Astrocyte (in vitro differentiated cells and primary cell): ENCODE measurements at regions not wholly inside any gene's neighbourhood (a gene's known extent, or its start where the extent isn't known, plus 50 kb on each side); places are given as distances from the start of the nearest gene placed in this dataset.

Experiments used
- DNase-seq: peaks from one replicate; pipeline ENCODE4 v3.0.0-alpha.2; 2010; ENCODE audit warnings: low read depth
- FAIRE-seq: peaks from 2 replicates; lab custom pipeline; 2011; peaks lifted over from hg19 to GRCh38; lab: Jason Lieb, UNC
- H2AFZ ChIP-seq: 2 replicates; pipeline ENCODE4 v1.6.0; 2012; ENCODE audit warnings: low read depth, low read length, inconsistent platforms
- H3K27ac ChIP-seq: 2 replicates; pipeline ENCODE4 v1.5.1; 2011; ENCODE audit warnings: low read depth, low read length, inconsistent platforms
- H3K27me3 ChIP-seq: 2 replicates; pipeline ENCODE4 v1.6.0; 2011; ENCODE audit warnings: low read length, inconsistent platforms; ENCODE audit not compliant: insufficient read depth
- H3K36me3 ChIP-seq: 2 replicates; pipeline ENCODE4 v1.5.1; 2011; ENCODE audit warnings: low read length, inconsistent platforms; ENCODE audit not compliant: insufficient read depth
- H3K4me1 ChIP-seq: 2 replicates; pipeline ENCODE4 v1.5.1; 2011; ENCODE audit warnings: low read length, inconsistent platforms; ENCODE audit not compliant: insufficient read depth
- H3K4me2 ChIP-seq: 2 replicates; pipeline ENCODE4 v1.6.0; 2012; ENCODE audit warnings: low read length, inconsistent platforms
- H3K4me3 ChIP-seq: 2 replicates; pipeline ENCODE4 v1.5.1; 2011; ENCODE audit warnings: low read depth, mild to moderate bottlenecking, low read length, inconsistent platforms; ENCODE audit not compliant: insufficient read depth
- H3K79me2 ChIP-seq: 2 replicates; pipeline ENCODE4 v1.6.0; 2012; ENCODE audit warnings: mild to moderate bottlenecking, low read length, inconsistent platforms; ENCODE audit not compliant: insufficient read depth
- H3K9ac ChIP-seq: 2 replicates; pipeline ENCODE4 v1.6.0; 2012; ENCODE audit warnings: mild to moderate bottlenecking, low read length, inconsistent platforms
- H3K9me3 ChIP-seq: 2 replicates; pipeline ENCODE4 v1.5.1; 2012; ENCODE audit warnings: low read depth, mild to moderate bottlenecking, low read length, inconsistent platforms; ENCODE audit not compliant: insufficient read depth
- H4K20me1 ChIP-seq: 2 replicates; pipeline ENCODE4 v1.6.0; 2012; ENCODE audit warnings: low read length, inconsistent platforms; ENCODE audit not compliant: insufficient read depth
- H3K27ac Mint-ChIP-seq: one replicate; pipeline ENCODE4 v1.8.0; 2021; ENCODE audit warnings: mild to moderate bottlenecking, mixed read lengths; ENCODE audit not compliant: unreplicated experiment
- H3K27me3 Mint-ChIP-seq: one replicate; pipeline ENCODE4 v1.8.0; 2021; ENCODE audit warnings: low read depth, mixed read lengths; ENCODE audit not compliant: unreplicated experiment
- H3K36me3 Mint-ChIP-seq: one replicate; pipeline ENCODE4 v1.8.0; 2021; ENCODE audit warnings: low read depth, mixed read lengths; ENCODE audit not compliant: unreplicated experiment
- H3K4me1 Mint-ChIP-seq: one replicate; pipeline ENCODE4 v1.8.0; 2021; ENCODE audit warnings: low read depth, mixed read lengths; ENCODE audit not compliant: unreplicated experiment
- H3K4me3 Mint-ChIP-seq: one replicate; pipeline ENCODE4 v1.8.0; 2021; ENCODE audit warnings: mild to moderate bottlenecking, moderate library complexity, mixed read lengths; ENCODE audit not compliant: unreplicated experiment
- H3K9me3 Mint-ChIP-seq: one replicate; pipeline ENCODE4 v1.8.0; 2021; ENCODE audit warnings: mild to moderate bottlenecking, mixed read lengths; ENCODE audit not compliant: unreplicated experiment
- CTCF ChIP-seq: IDR thresholded peaks from 2 replicates; pipeline ENCODE4 v1.5.1; 2011; ENCODE audit warnings: low read depth, mild to moderate bottlenecking, inconsistent platforms, low read length, moderate library complexity; ENCODE audit not compliant: insufficient read depth
- EZH2 ChIP-seq: IDR thresholded peaks from 2 replicates; pipeline ENCODE4 v1.6.1; 2012; ENCODE audit warnings: mild to moderate bottlenecking, low read length, inconsistent platforms; ENCODE audit not compliant: insufficient read depth

GRCh38 chr13:34681405-34681955 lies 260.6 kb upstream of the NBEA start:
- Histone ChIP-seq H3K9ac (no peak overlapping the region), H3K4me3 (no peak overlapping the region), H3K27me3 (no peaks in the 10 kb centered on the region), H3K9me3 (no peaks in the 10 kb centered on the region), H4K20me1 (no peaks in the 10 kb centered on the region), H3K36me3 (no peaks in the 10 kb centered on the region), H2AFZ (no peak overlapping the region), H3K27ac (no peak overlapping the region), H3K79me2 (no peaks in the 10 kb centered on the region), H3K4me2 (no peak overlapping the region), H3K4me1 (no peaks in the 10 kb centered on the region)
- Mint-ChIP-seq H3K27ac (no peak overlapping the region), H3K27me3 (no peaks in the 10 kb centered on the region), H3K4me1 (no peaks in the 10 kb centered on the region), H3K9me3 (no peaks in the 10 kb centered on the region), H3K36me3 (no peaks in the 10 kb centered on the region), H3K4me3 (no peak overlapping the region)
- DNase-seq (no peak), FAIRE-seq (no peak)
- TF ChIP-seq CTCF (no peak), EZH2 (no peak)

DNA sequence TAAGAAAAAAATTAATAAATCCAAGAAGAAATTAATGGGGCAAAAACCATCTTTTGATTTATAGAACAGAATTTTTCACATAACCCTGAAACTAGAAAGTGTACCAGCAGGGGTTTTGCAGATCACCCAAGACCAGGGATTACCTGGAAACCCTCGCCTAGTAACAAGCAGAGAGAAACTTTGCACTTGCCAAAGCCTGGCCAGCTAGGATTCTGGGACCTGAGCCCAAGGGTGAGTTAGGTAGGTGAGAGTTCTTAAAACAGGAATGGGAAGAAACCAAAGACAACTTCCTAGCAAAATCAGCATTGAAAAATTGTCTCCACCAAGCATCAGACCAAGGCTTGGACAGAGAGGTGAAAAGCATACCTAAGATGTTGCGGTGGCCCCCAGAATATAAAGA lies 247.0 kb upstream of the NBEA start:
- Histone ChIP-seq H3K27me3 (no peaks in the 10 kb centered on the region), H3K9me3 (no peaks in the 10 kb centered on the region), H3K79me2 (no peaks in the 10 kb centered on the region), H3K4me2 (no peak overlapping the region), H2AFZ (no peak overlapping the region), H3K4me3 (no peak overlapping the region), H3K4me1 (no peaks in the 10 kb centered on the region), H3K36me3 (no peaks in the 10 kb centered on the region), H3K9ac (no peak overlapping the region), H3K27ac (no peak overlapping the region), H4K20me1 (no peaks in the 10 kb centered on the region)
- Mint-ChIP-seq H3K36me3 (no peaks in the 10 kb centered on the region), H3K27ac (no peak overlapping the region), H3K9me3 (no peaks in the 10 kb centered on the region), H3K4me3 (no peak overlapping the region), H3K4me1 (no peaks in the 10 kb centered on the region), H3K27me3 (no peaks in the 10 kb centered on the region)
- no peak for TF ChIP-seq EZH2
- no peak for TF ChIP-seq CTCF
- FAIRE-seq (no peak), DNase-seq (no peak)

DNA sequence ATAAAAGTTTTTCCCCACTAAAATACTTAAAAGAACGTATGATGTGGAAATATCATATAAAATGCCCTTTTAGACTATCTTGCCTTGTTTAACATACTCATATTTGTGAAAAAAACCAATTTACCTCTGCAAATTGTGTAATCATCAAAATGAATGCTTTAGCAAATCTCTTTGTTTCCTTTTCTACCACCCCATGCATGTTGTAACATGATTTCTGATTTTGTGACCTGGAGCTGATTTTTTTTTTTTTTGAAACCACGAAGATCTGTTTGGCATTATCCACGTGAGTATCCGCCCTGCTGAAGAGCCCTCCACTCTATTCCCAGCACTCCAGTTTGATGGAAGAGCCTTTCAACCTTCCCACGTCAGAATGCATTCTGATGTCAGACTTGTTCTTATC lies 245.8 kb upstream of the NBEA start:
- Histone ChIP-seq H4K20me1 (no peaks in the 10 kb centered on the region), H3K4me3 (no peak overlapping the region), H3K9me3 (no peaks in the 10 kb centered on the region), H3K27me3 (no peaks in the 10 kb centered on the region), H3K4me1 (no peaks in the 10 kb centered on the region), H3K27ac (no peak overlapping the region), H3K4me2 (no peak overlapping the region), H3K36me3 (no peaks in the 10 kb centered on the region), H2AFZ (no peak overlapping the region), H3K9ac (no peak overlapping the region), H3K79me2 (no peaks in the 10 kb centered on the region)
- no peak overlapping the region for H3K4me3 Mint-ChIP-seq
- no peaks in the 10 kb centered on the region for H3K36me3 Mint-ChIP-seq
- H3K4me1 Mint-ChIP-seq, result no peaks in the 10 kb centered on the region
- H3K9me3 Mint-ChIP-seq, result no peaks in the 10 kb centered on the region
- H3K27me3 Mint-ChIP-seq, result no peaks in the 10 kb centered on the region
- FAIRE-seq, result no peak
- TF ChIP-seq CTCF (no peak), EZH2 (no peak)
- DNase-seq, result no peak
- no peak overlapping the region for H3K27ac Mint-ChIP-seq
